ENCODE measurements at regions not wholly inside any gene's neighbourhood (a gene's known extent, or its start where the extent isn't known, plus 50 kb on each side); places are given as distances from the start of the nearest gene placed in this dataset.

DNA sequence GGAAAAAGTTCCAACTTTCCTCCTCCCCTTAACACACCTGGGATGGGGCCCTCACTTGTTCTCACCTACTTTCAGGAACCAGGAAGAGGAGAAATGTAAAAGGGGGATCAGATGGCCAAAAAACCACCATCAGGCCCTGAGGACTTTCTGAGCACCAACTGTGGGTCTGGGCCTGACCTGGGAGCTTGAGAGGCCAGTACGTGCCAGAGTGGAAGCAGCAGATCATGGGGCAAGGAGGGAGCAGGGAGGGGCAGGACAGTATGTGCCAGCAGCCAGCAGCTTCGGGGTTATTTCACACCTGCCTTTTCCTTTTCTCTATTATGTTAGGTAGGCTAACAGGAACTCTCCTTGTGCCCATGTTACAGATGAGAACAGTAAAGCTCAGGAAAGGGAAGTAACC is 118.8 kb upstream of the UNC5B start:
- Histone ChIP-seq H3K27ac (no peak overlapping the region), H3K4me3 (no peak overlapping the region), H3K4me2 (peak overlapping the region; percentile 48), H3K9ac (no peak overlapping the region), H3K27me3 (no peaks in the 10 kb centered on the region), H3K36me3 (no peaks in the 10 kb centered on the region), H4K20me1 (ENCODE audit: low read depth) (no peaks in the 10 kb centered on the region), H3K79me2 (ENCODE audit: low read depth) (no peaks in the 10 kb centered on the region), H2AFZ (replicated peaks) (no peak overlapping the region), H3K4me1 (peaks cover 31% of the 10 kb centered on the region), H3F3A (ENCODE audit: low read depth) (peaks cover 22% of the 10 kb centered on the region), H3K9me3 (ENCODE audit: low read depth) (no peaks in the 10 kb centered on the region)
- Mint-ChIP-seq H3K4me1 (peaks cover 36% of the 10 kb centered on the region), H3K4me3 (no peak overlapping the region), H3K27me3 (ENCODE audit: insufficient read depth, low read depth) (peaks cover 9% of the 10 kb centered on the region), H3K9me3 (peaks cover 6% of the 10 kb centered on the region), H3K27ac (no peak overlapping the region), H3K36me3 (no peaks in the 10 kb centered on the region)
- TF ChIP-seq, protein P1, sequence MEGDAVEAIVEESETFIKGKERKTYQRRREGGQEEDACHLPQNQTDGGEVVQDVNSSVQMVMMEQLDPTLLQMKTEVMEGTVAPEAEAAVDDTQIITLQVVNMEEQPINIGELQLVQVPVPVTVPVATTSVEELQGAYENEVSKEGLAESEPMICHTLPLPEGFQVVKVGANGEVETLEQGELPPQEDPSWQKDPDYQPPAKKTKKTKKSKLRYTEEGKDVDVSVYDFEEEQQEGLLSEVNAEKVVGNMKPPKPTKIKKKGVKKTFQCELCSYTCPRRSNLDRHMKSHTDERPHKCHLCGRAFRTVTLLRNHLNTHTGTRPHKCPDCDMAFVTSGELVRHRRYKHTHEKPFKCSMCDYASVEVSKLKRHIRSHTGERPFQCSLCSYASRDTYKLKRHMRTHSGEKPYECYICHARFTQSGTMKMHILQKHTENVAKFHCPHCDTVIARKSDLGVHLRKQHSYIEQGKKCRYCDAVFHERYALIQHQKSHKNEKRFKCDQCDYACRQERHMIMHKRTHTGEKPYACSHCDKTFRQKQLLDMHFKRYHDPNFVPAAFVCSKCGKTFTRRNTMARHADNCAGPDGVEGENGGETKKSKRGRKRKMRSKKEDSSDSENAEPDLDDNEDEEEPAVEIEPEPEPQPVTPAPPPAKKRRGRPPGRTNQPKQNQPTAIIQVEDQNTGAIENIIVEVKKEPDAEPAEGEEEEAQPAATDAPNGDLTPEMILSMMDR (IDR thresholded peaks at IDR 0.05) = no peak
- TF ChIP-seq EZH2 (IDR thresholded peaks at IDR 0.05) = no peak
- no peak for TF ChIP-seq EZH2phosphoT487 (IDR thresholded peaks at IDR 0.05)
- DNase-seq (ENCODE audit: low spot score) = no peak

DNA sequence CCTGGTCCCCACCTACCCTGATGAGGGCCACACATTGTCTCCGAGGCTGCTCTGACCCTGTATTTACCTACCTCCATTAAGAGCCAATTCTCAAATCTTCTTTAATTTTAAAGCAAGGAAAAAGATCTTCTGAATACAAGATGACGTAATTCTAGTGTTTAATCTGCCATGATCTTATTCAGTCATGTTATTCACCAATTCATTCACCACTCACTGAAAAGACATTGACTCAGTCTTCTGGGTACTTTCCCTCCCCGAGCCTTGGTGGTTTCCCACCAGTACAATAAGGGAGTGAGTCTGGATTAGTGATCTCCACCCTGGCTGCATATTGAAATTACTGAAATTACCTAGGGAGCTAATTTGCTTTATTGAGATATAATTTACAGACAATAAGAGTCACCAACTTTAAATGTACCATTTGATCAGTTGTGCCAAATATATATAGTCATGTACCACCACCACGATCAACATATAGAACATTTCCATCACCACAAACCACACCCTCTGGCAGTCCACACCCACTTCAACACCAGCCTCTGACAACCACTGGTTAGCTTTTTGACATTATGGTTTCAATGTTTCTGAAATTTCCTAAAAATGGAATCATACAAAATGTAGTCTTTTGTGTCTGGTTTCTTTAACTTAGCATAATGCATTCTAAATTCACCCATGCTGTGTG is 117.5 kb upstream of the UNC5B start:
- no peaks in the 10 kb centered on the region for H3K9me3 ChIP-seq (ENCODE audit: low read depth)
- no peaks in the 10 kb centered on the region for H3K79me2 ChIP-seq (ENCODE audit: low read depth)
- Mint-ChIP-seq H3K9me3 (peaks cover 6% of the 10 kb centered on the region), H3K36me3 (no peaks in the 10 kb centered on the region), H3K4me3 (no peak overlapping the region), H3K4me1 (peaks cover 36% of the 10 kb centered on the region), H3K27ac (peak overlapping the region; percentile 40), H3K27me3 (ENCODE audit: insufficient read depth, low read depth) (peaks cover 9% of the 10 kb centered on the region)
- TF ChIP-seq, protein P1 (IDR thresholded peaks at IDR 0.05) = no peak
- TF ChIP-seq EZH2 (IDR thresholded peaks at IDR 0.05) (no peak), EZH2phosphoT487 (IDR thresholded peaks at IDR 0.05) (no peak)
- no peak for DNase-seq (ENCODE audit: low spot score)
- no peaks in the 10 kb centered on the region for H3K27me3 ChIP-seq
- H3K4me1 ChIP-seq = peaks cover 31% of the 10 kb centered on the region
- H3K4me2 ChIP-seq = no peak overlapping the region
- H3K4me3 ChIP-seq = no peak overlapping the region
- H3F3A ChIP-seq (ENCODE audit: low read depth) = peaks cover 22% of the 10 kb centered on the region
- no peak overlapping the region for H2AFZ ChIP-seq (replicated peaks)
- H4K20me1 ChIP-seq (ENCODE audit: low read depth) = no peaks in the 10 kb centered on the region
- no peak overlapping the region for H3K27ac ChIP-seq
- H3K36me3 ChIP-seq = no peaks in the 10 kb centered on the region
- no peak overlapping the region for H3K9ac ChIP-seq

DNA sequence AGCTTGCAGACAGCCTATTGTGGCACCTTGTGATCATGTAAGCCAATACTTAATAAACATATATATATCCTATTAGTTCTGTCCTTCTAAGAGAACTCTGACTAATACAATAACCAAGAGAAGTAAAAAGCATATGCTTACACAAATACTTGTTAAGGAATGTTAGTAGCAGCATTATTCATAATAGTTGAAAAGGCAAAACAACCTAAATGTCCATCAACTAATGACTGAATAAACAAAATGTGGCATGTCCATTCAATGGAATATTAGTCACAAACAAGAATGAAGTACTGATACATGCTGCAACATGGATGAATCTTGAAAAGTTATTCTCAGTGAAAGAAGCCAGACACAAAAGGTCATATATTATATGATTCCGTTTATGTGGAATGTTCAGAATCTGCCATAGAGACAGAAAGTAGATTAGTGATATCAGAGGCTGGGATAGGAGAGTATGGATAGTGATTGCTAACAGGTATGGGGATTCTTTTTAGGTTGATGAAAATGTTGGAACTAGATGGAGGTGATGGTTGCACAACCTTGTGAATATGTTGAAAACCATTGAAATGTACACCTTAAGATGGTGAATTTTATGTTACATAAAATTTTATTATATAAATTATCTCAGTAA is 112.5 kb upstream of the UNC5B start:
- H4K20me1 ChIP-seq (ENCODE audit: low read depth) = no peaks in the 10 kb centered on the region
- H3K27me3 Mint-ChIP-seq (ENCODE audit: insufficient read depth, low read depth) = peaks cover 1% of the 10 kb centered on the region
- no peaks in the 10 kb centered on the region for H3K27me3 ChIP-seq
- no peaks in the 10 kb centered on the region for H3F3A ChIP-seq (ENCODE audit: low read depth)
- H3K27ac ChIP-seq = no peak overlapping the region
- no peak overlapping the region for H2AFZ ChIP-seq (replicated peaks)
- H3K4me1 ChIP-seq = no peaks in the 10 kb centered on the region
- H3K27ac Mint-ChIP-seq = no peak overlapping the region
- H3K9me3 ChIP-seq (ENCODE audit: low read depth) = no peaks in the 10 kb centered on the region
- DNase-seq (ENCODE audit: low spot score) = no peak
- no peak overlapping the region for H3K4me2 ChIP-seq
- no peaks in the 10 kb centered on the region for H3K79me2 ChIP-seq (ENCODE audit: low read depth)
- no peak overlapping the region for H3K9ac ChIP-seq
- peaks cover 6% of the 10 kb centered on the region for H3K9me3 Mint-ChIP-seq
- H3K4me3 Mint-ChIP-seq = no peak overlapping the region
- H3K36me3 Mint-ChIP-seq = no peaks in the 10 kb centered on the region
- no peaks in the 10 kb centered on the region for H3K36me3 ChIP-seq
- no peak for TF ChIP-seq EZH2 (IDR thresholded peaks at IDR 0.05)
- no peak for TF ChIP-seq EZH2phosphoT487 (IDR thresholded peaks at IDR 0.05)
- TF ChIP-seq, protein P1 (IDR thresholded peaks at IDR 0.05) = no peak
- no peak overlapping the region for H3K4me3 ChIP-seq
- peaks cover 3% of the 10 kb centered on the region for H3K4me1 Mint-ChIP-seq

All from neural progenitor cell (in vitro differentiated cells).